Colonic mucosa (tissue), 4 donors: ENCODE measurements at regions not wholly inside any gene's neighbourhood (a gene's known extent, or its start where the extent isn't known, plus 50 kb on each side); places are given as distances from the start of the nearest gene placed in this dataset.

Experiments used
- DNase-seq: peaks from one replicate; pipeline ENCODE4 v3.0.0-alpha.2; 2020
- H3K27ac ChIP-seq: fragments of 200-600 bp; one replicate; pipeline ENCODE4 v1.8.0; 2021
- H3K27me3 ChIP-seq: fragments of 200-600 bp; one replicate; pipeline ENCODE4 v1.8.0; 2021
- H3K36me3 ChIP-seq: fragments of 200-600 bp; one replicate; pipeline ENCODE4 v1.8.0; 2021
- H3K4me1 ChIP-seq: fragments of 200-600 bp; one replicate; pipeline ENCODE4 v1.8.0; 2021; ENCODE audit warnings: mild to moderate bottlenecking
- H3K4me3 ChIP-seq: fragments of 200-600 bp; one replicate; pipeline ENCODE4 v1.8.0; 2021
- H3K9ac ChIP-seq, 2 donors: one replicate each; pipeline ENCODE4 v1.7.0; 2013; ENCODE audit warnings: control low read depth in 2 of 2, low read depth in 2 of 2, low read length in 2 of 2
- H3K9me3 ChIP-seq: fragments of 200-600 bp; one replicate; pipeline ENCODE4 v1.8.0; 2021
- CTCF ChIP-seq: fragments of 200-600 bp; IDR thresholded peaks from one replicate; pipeline ENCODE4 v1.8.0; 2022; ENCODE audit warnings: antibody characterized with exemption, mild to moderate bottlenecking
- intact Hi-C: fragments of 100-400 bp; cut with DNase I; formaldehyde crosslinking; loops from one replicate; pipeline ENCODE4 v1.14.1; 2022
- donor health status: healthy.
- donor health status: DM: no; HTN: no; CAD: no.
- donor health status: DM: no; HTN: no; CAD: no.

- Histone ChIP-seq H3K4me3 (no peak overlapping the region), H3K4me1 (no peaks in the 10 kb centered on the region), H3K9ac (no peak overlapping the region), H3K27ac (no peak overlapping the region), H3K36me3 (no peaks in the 10 kb centered on the region), H3K9me3 (no peaks in the 10 kb centered on the region), H3K27me3 (no peaks in the 10 kb centered on the region)
- intact Hi-C loops, result no loop called here
- no peak for TF ChIP-seq CTCF
- DNase-seq, result no peak
These were observed 70.9 kb upstream of the ALX4 start for GRCh38 chr11:44380820-44381219.

- Histone ChIP-seq H3K4me3 (no peak overlapping the region), H3K27me3 (no peaks in the 10 kb centered on the region), H3K27ac (no peak overlapping the region), H3K9me3 (no peaks in the 10 kb centered on the region), H3K4me1 (no peaks in the 10 kb centered on the region), H3K9ac (no peak overlapping the region), H3K36me3 (no peaks in the 10 kb centered on the region)
- TF ChIP-seq CTCF, result no peak
- DNase-seq, result no peak
- intact Hi-C loops, result no loop called here
These were observed 71.3 kb upstream of the ALX4 start for GRCh38 chr11:44381261-44381660.

- Histone ChIP-seq H3K4me1 (no peaks in the 10 kb centered on the region), H3K9ac (no peak overlapping the region), H3K27ac (no peak overlapping the region), H3K4me3 (no peak overlapping the region), H3K36me3 (no peaks in the 10 kb centered on the region), H3K9me3 (no peaks in the 10 kb centered on the region), H3K27me3 (no peaks in the 10 kb centered on the region)
- no peak for TF ChIP-seq CTCF
- intact Hi-C loops, result no loop called here
- DNase-seq, result no peak
These were observed 72.2 kb upstream of the ALX4 start for GRCh38 chr11:44382118-44382517.

- no peaks in the 10 kb centered on the region for H3K4me1 ChIP-seq
- H3K27me3 ChIP-seq, result no peaks in the 10 kb centered on the region
- no peaks in the 10 kb centered on the region for H3K36me3 ChIP-seq
- H3K27ac ChIP-seq, result no peak overlapping the region
- DNase-seq, result no peak
- H3K4me3 ChIP-seq, result no peak overlapping the region
- no peak overlapping the region for H3K9ac ChIP-seq
- no peaks in the 10 kb centered on the region for H3K9me3 ChIP-seq
- intact Hi-C loops, result no loop called here
- TF ChIP-seq CTCF, result no peak
These were observed 72.8 kb upstream of the ALX4 start for GRCh38 chr11:44382656-44383240.

- Histone ChIP-seq H3K9ac (no peak overlapping the region), H3K4me3 (no peak overlapping the region), H3K9me3 (no peaks in the 10 kb centered on the region), H3K27me3 (no peaks in the 10 kb centered on the region), H3K36me3 (no peaks in the 10 kb centered on the region), H3K27ac (no peak overlapping the region), H3K4me1 (no peaks in the 10 kb centered on the region)
- no peak for DNase-seq
- no peak for TF ChIP-seq CTCF
- intact Hi-C loops, result no loop called here
These were observed 73.3 kb upstream of the ALX4 start for GRCh38 chr11:44383246-44383645.
